Lower lobe of right lung (tissue), 2 donors: ENCODE measurements at regions not wholly inside any gene's neighbourhood (a gene's known extent, or its start where the extent isn't known, plus 50 kb on each side); places are given as distances from the start of the nearest gene placed in this dataset.

Experiments used
- ATAC-seq, 2 donors: fragments of 200-7000 bp; cut with Tn5 transposase; one replicate each; pipeline ENCODE4 v1.9.1; 2020 to 2022; ENCODE audit warnings: mild to moderate bottlenecking in 2 of 2, moderate library complexity in 2 of 2
- DNase-seq: peaks from one replicate; pipeline ENCODE4 v3.0.0-alpha.2; 2020
- H3K27ac ChIP-seq: fragments of 200-600 bp; one replicate; pipeline ENCODE4 v1.8.0; 2022
- H3K27me3 ChIP-seq: fragments of 200-600 bp; one replicate; pipeline ENCODE4 v1.8.0; 2022; ENCODE audit warnings: low read depth
- H3K36me3 ChIP-seq: fragments of 200-600 bp; one replicate; pipeline ENCODE4 v1.8.0; 2022; ENCODE audit warnings: mild to moderate bottlenecking
- H3K4me1 ChIP-seq: fragments of 200-600 bp; one replicate; pipeline ENCODE4 v1.8.0; 2022
- H3K4me3 ChIP-seq: fragments of 200-600 bp; one replicate; pipeline ENCODE4 v1.8.0; 2022; ENCODE audit warnings: mild to moderate bottlenecking
- H3K9me3 ChIP-seq: fragments of 200-600 bp; one replicate; pipeline ENCODE4 v1.8.0; 2022
- intact Hi-C: fragments of 100-400 bp; cut with DNase I; formaldehyde crosslinking; loops from one replicate; pipeline ENCODE4 v1.11.0; 2022
- TF ChIP-seq, protein P1 (sequence below): fragments of 200-600 bp; IDR thresholded peaks from one replicate; pipeline ENCODE4 v1.8.0; 2022; ENCODE audit warnings: antibody characterized with exemption, mild to moderate bottlenecking
- donor health status: DM: no; HTN: yes; CAD: no; lungs with severe emphysema.

GRCh38 chr14:66380143-66380542 lies 106.0 kb upstream of the CCDC196 start:
- Histone ChIP-seq H3K4me3 (no peak overlapping the region), H3K27me3 (no peaks in the 10 kb centered on the region), H3K27ac (no peak overlapping the region), H3K36me3 (no peaks in the 10 kb centered on the region), H3K4me1 (no peaks in the 10 kb centered on the region), H3K9me3 (no peaks in the 10 kb centered on the region)
- intact Hi-C loops, result no loop called here
- no peak for DNase-seq
- ATAC-seq, result no peak
- TF ChIP-seq, protein P1, sequence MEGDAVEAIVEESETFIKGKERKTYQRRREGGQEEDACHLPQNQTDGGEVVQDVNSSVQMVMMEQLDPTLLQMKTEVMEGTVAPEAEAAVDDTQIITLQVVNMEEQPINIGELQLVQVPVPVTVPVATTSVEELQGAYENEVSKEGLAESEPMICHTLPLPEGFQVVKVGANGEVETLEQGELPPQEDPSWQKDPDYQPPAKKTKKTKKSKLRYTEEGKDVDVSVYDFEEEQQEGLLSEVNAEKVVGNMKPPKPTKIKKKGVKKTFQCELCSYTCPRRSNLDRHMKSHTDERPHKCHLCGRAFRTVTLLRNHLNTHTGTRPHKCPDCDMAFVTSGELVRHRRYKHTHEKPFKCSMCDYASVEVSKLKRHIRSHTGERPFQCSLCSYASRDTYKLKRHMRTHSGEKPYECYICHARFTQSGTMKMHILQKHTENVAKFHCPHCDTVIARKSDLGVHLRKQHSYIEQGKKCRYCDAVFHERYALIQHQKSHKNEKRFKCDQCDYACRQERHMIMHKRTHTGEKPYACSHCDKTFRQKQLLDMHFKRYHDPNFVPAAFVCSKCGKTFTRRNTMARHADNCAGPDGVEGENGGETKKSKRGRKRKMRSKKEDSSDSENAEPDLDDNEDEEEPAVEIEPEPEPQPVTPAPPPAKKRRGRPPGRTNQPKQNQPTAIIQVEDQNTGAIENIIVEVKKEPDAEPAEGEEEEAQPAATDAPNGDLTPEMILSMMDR, result no peak

- no peaks in the 10 kb centered on the region for H3K4me1 ChIP-seq
- intact Hi-C loops, result no loop called here
- no peaks in the 10 kb centered on the region for H3K36me3 ChIP-seq
- TF ChIP-seq, protein P1, result no peak
- no peak overlapping the region for H3K4me3 ChIP-seq
- no peaks in the 10 kb centered on the region for H3K9me3 ChIP-seq
- DNase-seq, result no peak
- H3K27ac ChIP-seq, result no peak overlapping the region
- no peak for ATAC-seq
- H3K27me3 ChIP-seq, result no peaks in the 10 kb centered on the region
These were observed 104.4 kb upstream of the CCDC196 start for GRCh38 chr14:66381755-66382154.

GRCh38 chr14:66383257-66383656 lies 102.9 kb upstream of the CCDC196 start:
- Histone ChIP-seq H3K4me3 (no peak overlapping the region), H3K4me1 (no peaks in the 10 kb centered on the region), H3K27me3 (no peaks in the 10 kb centered on the region), H3K27ac (no peak overlapping the region), H3K9me3 (no peaks in the 10 kb centered on the region), H3K36me3 (no peaks in the 10 kb centered on the region)
- intact Hi-C loops, result no loop called here
- ATAC-seq, result no peak
- TF ChIP-seq, protein P1, result no peak
- DNase-seq, result no peak

DNA sequence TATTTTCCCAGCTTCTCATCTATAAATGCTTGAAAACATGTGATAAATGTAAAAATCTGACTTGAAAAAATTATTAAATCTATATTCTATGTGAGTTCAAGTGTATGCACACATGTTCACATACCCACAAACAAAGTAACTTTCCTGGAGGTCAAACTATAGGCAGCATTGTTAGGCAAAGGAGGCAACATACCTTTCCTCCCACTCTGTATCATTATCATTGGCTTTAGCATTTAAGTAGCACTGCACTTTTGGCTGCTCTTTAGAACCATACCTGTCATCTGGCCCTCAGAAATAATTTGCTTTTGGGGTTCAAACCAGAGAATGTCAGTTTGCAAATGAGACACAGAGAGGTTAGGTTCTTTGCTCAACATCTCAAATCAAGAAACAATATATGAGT lies 102.4 kb upstream of the CCDC196 start:
- Histone ChIP-seq H3K27ac (no peak overlapping the region), H3K36me3 (no peaks in the 10 kb centered on the region), H3K9me3 (no peaks in the 10 kb centered on the region), H3K4me1 (no peaks in the 10 kb centered on the region), H3K4me3 (no peak overlapping the region), H3K27me3 (no peaks in the 10 kb centered on the region)
- intact Hi-C loops, result no loop called here
- DNase-seq (no peak), ATAC-seq (no peak)
- TF ChIP-seq, protein P1, result no peak

GRCh38 chr14:66388516-66388915 lies 97.7 kb upstream of the CCDC196 start:
- TF ChIP-seq, protein P1, result no peak
- no peak for DNase-seq
- intact Hi-C loops, result no loop called here
- Histone ChIP-seq H3K27ac (no peak overlapping the region), H3K9me3 (no peaks in the 10 kb centered on the region), H3K36me3 (no peaks in the 10 kb centered on the region), H3K27me3 (no peaks in the 10 kb centered on the region), H3K4me1 (no peaks in the 10 kb centered on the region), H3K4me3 (no peak overlapping the region)
- no peak for ATAC-seq

- ATAC-seq, result no peak
- no peak overlapping the region for H3K27ac ChIP-seq
- intact Hi-C loops, result no loop called here
- TF ChIP-seq, protein P1, result no peak
- no peaks in the 10 kb centered on the region for H3K9me3 ChIP-seq
- H3K27me3 ChIP-seq, result no peaks in the 10 kb centered on the region
- H3K36me3 ChIP-seq, result no peaks in the 10 kb centered on the region
- no peaks in the 10 kb centered on the region for H3K4me1 ChIP-seq
- no peak overlapping the region for H3K4me3 ChIP-seq
- no peak for DNase-seq
These were observed 96.7 kb upstream of the CCDC196 start for GRCh38 chr14:66389481-66389880.
